ENCODE measurements at regions not wholly inside any gene's neighbourhood (a gene's known extent, or its start where the extent isn't known, plus 50 kb on each side); places are given as distances from the start of the nearest gene placed in this dataset.
A peak's percentile ranks its signal among the peaks of the same experiment; 100 is the strongest.

GRCh38 chr3:116767726-116768125 is 58.1 kb downstream of the TUSC7 start:
- TF ChIP-seq POLR2A (IDR thresholded peaks at IDR 0.05; ENCODE audit: extremely low read depth, insufficient read length), result no peak
- TF ChIP-seq CTCF (IDR thresholded peaks at IDR 0.05; ENCODE audit: low read depth, low read length), result no peak
- no peak for TF ChIP-seq MAX (IDR thresholded peaks at IDR 0.05; ENCODE audit: low read depth, low read length)
- no peak for TF ChIP-seq MYC (IDR thresholded peaks at IDR 0.05; ENCODE audit: low read depth, low read length)
- H3K4me3 ChIP-seq (ENCODE audit: low read depth, low read length), result no peak overlapping the region
- no peak for DNase-seq (ENCODE audit: low read depth)

GRCh38 chr3:116770815-116771450 is 61.4 kb downstream of the TUSC7 start:
- H3K4me3 ChIP-seq (ENCODE audit: low read depth, low read length), result no peak overlapping the region
- peak; percentile 92 for TF ChIP-seq CTCF (IDR thresholded peaks at IDR 0.05; ENCODE audit: low read depth, low read length)
- no peak for TF ChIP-seq POLR2A (IDR thresholded peaks at IDR 0.05; ENCODE audit: extremely low read depth, insufficient read length)
- TF ChIP-seq MYC (IDR thresholded peaks at IDR 0.05; ENCODE audit: low read depth, low read length), result peak; percentile 53; the same call in 1 of the 2 replicates
- TF ChIP-seq MAX (IDR thresholded peaks at IDR 0.05; ENCODE audit: low read depth, low read length), result peak; percentile 58; the same call in 1 of the 2 replicates
- DNase-seq (ENCODE audit: low read depth), result peak; percentile 76

GRCh38 chr3:116776880-116777785 is 67.6 kb downstream of the TUSC7 start:
- no peak for DNase-seq (ENCODE audit: low read depth)
- no peak overlapping the region for H3K4me3 ChIP-seq (ENCODE audit: low read depth, low read length)
- no peak for TF ChIP-seq MYC (IDR thresholded peaks at IDR 0.05; ENCODE audit: low read depth, low read length)
- TF ChIP-seq CTCF (IDR thresholded peaks at IDR 0.05; ENCODE audit: low read depth, low read length), result no peak
- TF ChIP-seq MAX (IDR thresholded peaks at IDR 0.05; ENCODE audit: low read depth, low read length), result no peak
- no peak for TF ChIP-seq POLR2A (IDR thresholded peaks at IDR 0.05; ENCODE audit: extremely low read depth, insufficient read length)

- no peak for DNase-seq (ENCODE audit: low read depth)
- TF ChIP-seq MAX (IDR thresholded peaks at IDR 0.05; ENCODE audit: low read depth, low read length), result no peak
- no peak for TF ChIP-seq POLR2A (IDR thresholded peaks at IDR 0.05; ENCODE audit: extremely low read depth, insufficient read length)
- TF ChIP-seq MYC (IDR thresholded peaks at IDR 0.05; ENCODE audit: low read depth, low read length), result no peak
- TF ChIP-seq CTCF (IDR thresholded peaks at IDR 0.05; ENCODE audit: low read depth, low read length), result no peak
- no peak overlapping the region for H3K4me3 ChIP-seq (ENCODE audit: low read depth, low read length)
Measured at GRCh38 chr3:116785226-116785625, 75.6 kb downstream of the TUSC7 start.

- no peak for DNase-seq (ENCODE audit: low read depth)
- TF ChIP-seq MAX (IDR thresholded peaks at IDR 0.05; ENCODE audit: low read depth, low read length) (no peak), MYC (IDR thresholded peaks at IDR 0.05; ENCODE audit: low read depth, low read length) (no peak), POLR2A (IDR thresholded peaks at IDR 0.05; ENCODE audit: extremely low read depth, insufficient read length) (no peak), CTCF (IDR thresholded peaks at IDR 0.05; ENCODE audit: low read depth, low read length) (no peak)
- H3K4me3 ChIP-seq (ENCODE audit: low read depth, low read length), result no peak overlapping the region
Measured at GRCh38 chr3:116802651-116803050, 93.1 kb downstream of the TUSC7 start.
